Fibroblast of lung (primary cell): ENCODE measurements at regions not wholly inside any gene's neighbourhood (a gene's known extent, or its start where the extent isn't known, plus 50 kb on each side); places are given as distances from the start of the nearest gene placed in this dataset.

Experiments
- EZH2 ChIP-seq: IDR thresholded peaks from 2 replicates; pipeline ENCODE4 v1.5.1; 2012; ENCODE audit warnings: low read length, control low read depth, mild to moderate bottlenecking; ENCODE audit errors: missing control alignments
- TF ChIP-seq, protein P1 (sequence below), 2 donors: IDR thresholded peaks in 1 of 2; conservative IDR thresholded peaks in 1 of 2; 1 replicate in 1 of 2; 2 replicates in 1 of 2; pipeline ENCODE4 v1.5.1; 2011 to 2012; ENCODE audit warnings: low read length in 2 of 2, control low read depth in 1 of 2, inconsistent platforms in 1 of 2, low read depth in 1 of 2, mild to moderate bottlenecking in 1 of 2

DNA sequence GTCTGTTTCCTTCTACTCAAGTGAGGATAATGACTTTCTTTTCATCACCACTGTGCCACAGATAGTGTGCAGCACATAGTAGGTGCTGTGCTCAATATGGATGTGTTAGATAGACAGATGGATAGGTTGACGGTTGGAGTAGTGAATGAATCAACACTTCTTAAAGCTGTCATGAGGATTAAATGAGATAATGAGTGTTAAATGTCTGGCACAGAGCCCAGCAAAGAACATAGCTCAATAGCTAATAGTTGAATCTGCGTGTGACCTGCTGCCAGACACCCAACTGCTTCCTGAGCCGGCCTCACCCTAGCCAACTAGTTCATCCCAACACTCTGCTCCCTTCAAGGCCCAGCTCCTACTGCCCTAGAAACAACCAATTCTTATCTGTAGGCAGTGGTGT, 67.7 kb upstream of the PJA1 start:
- TF ChIP-seq, protein P1, sequence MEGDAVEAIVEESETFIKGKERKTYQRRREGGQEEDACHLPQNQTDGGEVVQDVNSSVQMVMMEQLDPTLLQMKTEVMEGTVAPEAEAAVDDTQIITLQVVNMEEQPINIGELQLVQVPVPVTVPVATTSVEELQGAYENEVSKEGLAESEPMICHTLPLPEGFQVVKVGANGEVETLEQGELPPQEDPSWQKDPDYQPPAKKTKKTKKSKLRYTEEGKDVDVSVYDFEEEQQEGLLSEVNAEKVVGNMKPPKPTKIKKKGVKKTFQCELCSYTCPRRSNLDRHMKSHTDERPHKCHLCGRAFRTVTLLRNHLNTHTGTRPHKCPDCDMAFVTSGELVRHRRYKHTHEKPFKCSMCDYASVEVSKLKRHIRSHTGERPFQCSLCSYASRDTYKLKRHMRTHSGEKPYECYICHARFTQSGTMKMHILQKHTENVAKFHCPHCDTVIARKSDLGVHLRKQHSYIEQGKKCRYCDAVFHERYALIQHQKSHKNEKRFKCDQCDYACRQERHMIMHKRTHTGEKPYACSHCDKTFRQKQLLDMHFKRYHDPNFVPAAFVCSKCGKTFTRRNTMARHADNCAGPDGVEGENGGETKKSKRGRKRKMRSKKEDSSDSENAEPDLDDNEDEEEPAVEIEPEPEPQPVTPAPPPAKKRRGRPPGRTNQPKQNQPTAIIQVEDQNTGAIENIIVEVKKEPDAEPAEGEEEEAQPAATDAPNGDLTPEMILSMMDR (conservative IDR thresholded peaks at IDR 0.05 in 1 of 2, IDR thresholded peaks at IDR 0.05 in 1 of 2; ENCODE audit: low read depth in 1 of 2, low read length in 2 of 2): no peak
- no peak for TF ChIP-seq EZH2
